ENCODE measurements at regions not wholly inside any gene's neighbourhood (a gene's known extent, or its start where the extent isn't known, plus 50 kb on each side); places are given as distances from the start of the nearest gene placed in this dataset.

GRCh38 chr11:70637186-70637800 is 239.0 kb downstream of the CTTN start:
- no peak overlapping the region for H2AFZ ChIP-seq (ENCODE audit: low read length, unreplicated experiment)

GRCh38 chr11:70637949-70638583 is 239.7 kb downstream of the CTTN start:
- Histone ChIP-seq H3K4me1 (ENCODE audit: control insufficient read depth, insufficient read depth, low read length, unreplicated experiment) (no peaks in the 10 kb centered on the region), H3K27ac (ENCODE audit: low read depth, low read length) (no peak overlapping the region), H2AFZ (ENCODE audit: low read length, unreplicated experiment) (no peak overlapping the region), H3K36me3 (ENCODE audit: insufficient read depth, low read length) (no peaks in the 10 kb centered on the region), H3K79me2 (ENCODE audit: control insufficient read depth, insufficient read depth, low read length, unreplicated experiment) (no peaks in the 10 kb centered on the region), H3K27me3 (ENCODE audit: insufficient read depth, low read length) (no peaks in the 10 kb centered on the region), H3K4me3 (ENCODE audit: low read depth, low read length) (no peak overlapping the region)

More at GRCh38 chr11:70637186-70637800, 239.0 kb downstream of the CTTN start:
- H3K79me2 ChIP-seq (ENCODE audit: control insufficient read depth, insufficient read depth, low read length, unreplicated experiment): no peaks in the 10 kb centered on the region
- H3K27me3 ChIP-seq (ENCODE audit: insufficient read depth, low read length): no peaks in the 10 kb centered on the region
- H3K27ac ChIP-seq (ENCODE audit: low read depth, low read length): no peak overlapping the region
- H3K36me3 ChIP-seq (ENCODE audit: insufficient read depth, low read length): no peaks in the 10 kb centered on the region
- H3K4me3 ChIP-seq (ENCODE audit: low read depth, low read length): no peak overlapping the region
- H3K4me1 ChIP-seq (ENCODE audit: control insufficient read depth, insufficient read depth, low read length, unreplicated experiment): no peaks in the 10 kb centered on the region

GRCh38 chr11:70640408-70640807 is 242.1 kb downstream of the CTTN start:
- H3K4me3 ChIP-seq (ENCODE audit: low read depth, low read length): no peak overlapping the region
- H3K27ac ChIP-seq (ENCODE audit: low read depth, low read length): no peak overlapping the region
- no peaks in the 10 kb centered on the region for H3K36me3 ChIP-seq (ENCODE audit: insufficient read depth, low read length)
- H3K79me2 ChIP-seq (ENCODE audit: control insufficient read depth, insufficient read depth, low read length, unreplicated experiment): no peaks in the 10 kb centered on the region
- H3K4me1 ChIP-seq (ENCODE audit: control insufficient read depth, insufficient read depth, low read length, unreplicated experiment): no peaks in the 10 kb centered on the region
- no peaks in the 10 kb centered on the region for H3K27me3 ChIP-seq (ENCODE audit: insufficient read depth, low read length)
- no peak overlapping the region for H2AFZ ChIP-seq (ENCODE audit: low read length, unreplicated experiment)

- Histone ChIP-seq H3K36me3 (ENCODE audit: insufficient read depth, low read length) (no peaks in the 10 kb centered on the region), H2AFZ (ENCODE audit: low read length, unreplicated experiment) (no peak overlapping the region), H3K27ac (ENCODE audit: low read depth, low read length) (no peak overlapping the region), H3K4me1 (ENCODE audit: control insufficient read depth, insufficient read depth, low read length, unreplicated experiment) (no peaks in the 10 kb centered on the region), H3K27me3 (ENCODE audit: insufficient read depth, low read length) (no peaks in the 10 kb centered on the region), H3K79me2 (ENCODE audit: control insufficient read depth, insufficient read depth, low read length, unreplicated experiment) (no peaks in the 10 kb centered on the region), H3K4me3 (ENCODE audit: low read depth, low read length) (no peak overlapping the region)
Measured at GRCh38 chr11:70641369-70641768, 243.0 kb downstream of the CTTN start.

GRCh38 chr11:70642266-70642665 is 243.9 kb downstream of the CTTN start:
- H3K79me2 ChIP-seq (ENCODE audit: control insufficient read depth, insufficient read depth, low read length, unreplicated experiment): no peaks in the 10 kb centered on the region
- no peaks in the 10 kb centered on the region for H3K27me3 ChIP-seq (ENCODE audit: insufficient read depth, low read length)
- H3K4me3 ChIP-seq (ENCODE audit: low read depth, low read length): no peak overlapping the region
- no peaks in the 10 kb centered on the region for H3K4me1 ChIP-seq (ENCODE audit: control insufficient read depth, insufficient read depth, low read length, unreplicated experiment)
- H3K27ac ChIP-seq (ENCODE audit: low read depth, low read length): no peak overlapping the region
- no peak overlapping the region for H2AFZ ChIP-seq (ENCODE audit: low read length, unreplicated experiment)
- no peaks in the 10 kb centered on the region for H3K36me3 ChIP-seq (ENCODE audit: insufficient read depth, low read length)

- no peaks in the 10 kb centered on the region for H3K4me1 ChIP-seq (ENCODE audit: control insufficient read depth, insufficient read depth, low read length, unreplicated experiment)
- H3K36me3 ChIP-seq (ENCODE audit: insufficient read depth, low read length): no peaks in the 10 kb centered on the region
- no peak overlapping the region for H3K27ac ChIP-seq (ENCODE audit: low read depth, low read length)
- H3K27me3 ChIP-seq (ENCODE audit: insufficient read depth, low read length): no peaks in the 10 kb centered on the region
- H2AFZ ChIP-seq (ENCODE audit: low read length, unreplicated experiment): no peak overlapping the region
- H3K4me3 ChIP-seq (ENCODE audit: low read depth, low read length): no peak overlapping the region
- no peaks in the 10 kb centered on the region for H3K79me2 ChIP-seq (ENCODE audit: control insufficient read depth, insufficient read depth, low read length, unreplicated experiment)
Measured at GRCh38 chr11:70643642-70644041, 245.3 kb downstream of the CTTN start.

GRCh38 chr11:70644343-70645060 is 246.2 kb downstream of the CTTN start:
- Histone ChIP-seq H3K4me1 (ENCODE audit: control insufficient read depth, insufficient read depth, low read length, unreplicated experiment) (no peaks in the 10 kb centered on the region), H3K79me2 (ENCODE audit: control insufficient read depth, insufficient read depth, low read length, unreplicated experiment) (no peaks in the 10 kb centered on the region), H3K36me3 (ENCODE audit: insufficient read depth, low read length) (no peaks in the 10 kb centered on the region)

GRCh38 chr11:70645537-70645936 is 247.2 kb downstream of the CTTN start:
- H3K27ac ChIP-seq (ENCODE audit: low read depth, low read length): no peak overlapping the region
- no peak overlapping the region for H3K4me3 ChIP-seq (ENCODE audit: low read depth, low read length)
- H3K36me3 ChIP-seq (ENCODE audit: insufficient read depth, low read length): no peaks in the 10 kb centered on the region
- no peaks in the 10 kb centered on the region for H3K79me2 ChIP-seq (ENCODE audit: control insufficient read depth, insufficient read depth, low read length, unreplicated experiment)
- H3K27me3 ChIP-seq (ENCODE audit: insufficient read depth, low read length): no peaks in the 10 kb centered on the region
- H2AFZ ChIP-seq (ENCODE audit: low read length, unreplicated experiment): no peak overlapping the region
- H3K4me1 ChIP-seq (ENCODE audit: control insufficient read depth, insufficient read depth, low read length, unreplicated experiment): no peaks in the 10 kb centered on the region

More at GRCh38 chr11:70644343-70645060, 246.2 kb downstream of the CTTN start:
- H3K27me3 ChIP-seq (ENCODE audit: insufficient read depth, low read length): no peaks in the 10 kb centered on the region
- no peak overlapping the region for H3K27ac ChIP-seq (ENCODE audit: low read depth, low read length)
- H3K4me3 ChIP-seq (ENCODE audit: low read depth, low read length): no peak overlapping the region
- H2AFZ ChIP-seq (ENCODE audit: low read length, unreplicated experiment): no peak overlapping the region

- no peak overlapping the region for H3K27ac ChIP-seq (ENCODE audit: low read depth, low read length)
- H3K79me2 ChIP-seq (ENCODE audit: control insufficient read depth, insufficient read depth, low read length, unreplicated experiment): no peaks in the 10 kb centered on the region
- no peak overlapping the region for H3K4me3 ChIP-seq (ENCODE audit: low read depth, low read length)
- no peak overlapping the region for H2AFZ ChIP-seq (ENCODE audit: low read length, unreplicated experiment)
- H3K36me3 ChIP-seq (ENCODE audit: insufficient read depth, low read length): no peaks in the 10 kb centered on the region
- H3K27me3 ChIP-seq (ENCODE audit: insufficient read depth, low read length): no peaks in the 10 kb centered on the region
- H3K4me1 ChIP-seq (ENCODE audit: control insufficient read depth, insufficient read depth, low read length, unreplicated experiment): no peaks in the 10 kb centered on the region
Measured at GRCh38 chr11:70646272-70647049, 248.1 kb downstream of the CTTN start.
